OCI-LY1 (cell line): ENCODE measurements at regions not wholly inside any gene's neighbourhood (a gene's known extent, or its start where the extent isn't known, plus 50 kb on each side); places are given as distances from the start of the nearest gene placed in this dataset.

ENCODE experiments used
- H2AFZ ChIP-seq: fragments of 200-600 bp; sonication (generic), shearing (Covaris generic); 2 replicates; pipeline ENCODE4 v1.6.0; 2014; ENCODE audit warnings: antibody characterized with exemption, mild to moderate bottlenecking, low read length
- H3F3A ChIP-seq: fragments of 200-600 bp; sonication (generic), shearing (Covaris generic); 2 replicates; pipeline ENCODE4 v1.6.0; 2014; ENCODE audit warnings: mild to moderate bottlenecking, antibody characterized with exemption, low read length, moderate library complexity; ENCODE audit not compliant: insufficient read depth
- H3K27ac ChIP-seq: fragments of 200-600 bp; sonication (generic); 2 replicates; pipeline ENCODE4 v1.5.1; 2014; ENCODE audit warnings: low read length, mixed run types, mild to moderate bottlenecking, low read depth; ENCODE audit not compliant: poor library complexity, severe bottlenecking
- H3K27me3 ChIP-seq: fragments of 200-600 bp; sonication (generic); 2 replicates; pipeline ENCODE4 v1.6.0; 2014; ENCODE audit warnings: antibody characterized with exemption, mild to moderate bottlenecking, low read length, moderate library complexity; ENCODE audit not compliant: insufficient read depth
- H3K36me3 ChIP-seq: fragments of 200-600 bp; sonication (generic); 2 replicates; pipeline ENCODE4 v1.6.1; 2014; ENCODE audit warnings: mild to moderate bottlenecking, antibody characterized with exemption, low read length, moderate library complexity, mixed read lengths; ENCODE audit not compliant: insufficient read depth
- H3K4me1 ChIP-seq: fragments of 200-600 bp; sonication (generic); 2 replicates; pipeline ENCODE4 v1.5.1; 2014; ENCODE audit warnings: mild to moderate bottlenecking, low read length, moderate library complexity; ENCODE audit not compliant: insufficient read depth, severe bottlenecking
- H3K4me2 ChIP-seq: fragments of 200-600 bp; sonication (generic), shearing (Covaris generic); 2 replicates; pipeline ENCODE4 v1.6.1; 2014; ENCODE audit warnings: low read length
- H3K4me3 ChIP-seq: fragments of 200-600 bp; sonication (generic); 2 replicates; pipeline ENCODE4 v1.5.1; 2014; ENCODE audit warnings: low read length, low read depth, mild to moderate bottlenecking, mixed read lengths; ENCODE audit not compliant: poor library complexity, severe bottlenecking
- H3K79me2 ChIP-seq: fragments of 200-600 bp; shearing (Covaris generic); 2 replicates; pipeline ENCODE4 v1.6.1; 2016; ENCODE audit warnings: mixed run types, low read length, mixed read lengths; ENCODE audit not compliant: insufficient read depth
- H3K9ac ChIP-seq: fragments of 200-600 bp; sonication (generic), shearing (Covaris generic); 2 replicates; pipeline ENCODE4 v1.6.1; 2014; ENCODE audit warnings: mild to moderate bottlenecking, low read length, mixed read lengths
- H3K9me2 ChIP-seq: fragments of 200-600 bp; sonication (generic), shearing (Covaris generic); 2 replicates; pipeline ENCODE4 v1.6.1; 2014; ENCODE audit warnings: low read depth, mild to moderate bottlenecking, low read length, mixed read lengths
- H3K9me3 ChIP-seq: fragments of 200-600 bp; shearing (Covaris generic); 2 replicates; pipeline ENCODE4 v1.6.1; 2014; ENCODE audit warnings: low read length, mixed read lengths
- H4K20me1 ChIP-seq: fragments of 200-600 bp; sonication (generic), shearing (Covaris generic); 2 replicates; pipeline ENCODE4 v1.6.0; 2016; ENCODE audit warnings: mild to moderate bottlenecking, low read length; ENCODE audit not compliant: insufficient read depth
- EZH2 ChIP-seq: fragments of 200-600 bp; sonication (generic), shearing (Covaris generic); IDR thresholded peaks from 2 replicates; pipeline ENCODE4 v1.8.0; 2017; ENCODE audit warnings: borderline replicate concordance, mixed run types, mild to moderate bottlenecking, antibody characterized with exemption, low read length, moderate library complexity, mixed read lengths
- TF ChIP-seq, protein P1 (sequence below): fragments of 200-600 bp; sonication (generic), shearing (Covaris generic); IDR thresholded peaks from 2 replicates; pipeline ENCODE4 v1.5.1; 2017; ENCODE audit warnings: mild to moderate bottlenecking, antibody characterized with exemption, low read length, moderate library complexity, mixed read lengths

DNA sequence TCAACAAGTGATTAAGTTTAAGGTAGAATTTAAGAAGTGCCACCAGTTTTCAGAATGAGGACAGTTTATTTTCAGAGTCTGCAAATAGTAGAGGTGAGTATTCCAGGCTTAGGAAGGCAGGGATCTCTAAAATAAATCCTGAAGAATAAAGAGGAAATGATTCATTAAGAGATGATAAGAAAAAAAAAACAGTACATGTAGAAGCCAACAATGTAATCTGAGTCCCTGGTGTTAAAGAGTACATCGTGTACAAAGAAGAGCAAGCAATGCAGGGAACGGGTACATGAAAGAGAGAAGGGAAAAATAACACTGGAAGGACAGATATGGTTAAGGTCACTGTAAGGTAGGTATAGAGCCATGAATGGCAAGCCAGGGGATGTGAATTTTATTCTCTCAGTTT lies 95.2 kb upstream of the FOXG1 start:
- no peaks in the 10 kb centered on the region for H3K27me3 ChIP-seq
- no peaks in the 10 kb centered on the region for H3K9me3 ChIP-seq
- no peak overlapping the region for H3K9ac ChIP-seq
- H4K20me1 ChIP-seq, result no peaks in the 10 kb centered on the region
- no peaks in the 10 kb centered on the region for H3K36me3 ChIP-seq
- no peak for TF ChIP-seq EZH2
- TF ChIP-seq, protein P1, sequence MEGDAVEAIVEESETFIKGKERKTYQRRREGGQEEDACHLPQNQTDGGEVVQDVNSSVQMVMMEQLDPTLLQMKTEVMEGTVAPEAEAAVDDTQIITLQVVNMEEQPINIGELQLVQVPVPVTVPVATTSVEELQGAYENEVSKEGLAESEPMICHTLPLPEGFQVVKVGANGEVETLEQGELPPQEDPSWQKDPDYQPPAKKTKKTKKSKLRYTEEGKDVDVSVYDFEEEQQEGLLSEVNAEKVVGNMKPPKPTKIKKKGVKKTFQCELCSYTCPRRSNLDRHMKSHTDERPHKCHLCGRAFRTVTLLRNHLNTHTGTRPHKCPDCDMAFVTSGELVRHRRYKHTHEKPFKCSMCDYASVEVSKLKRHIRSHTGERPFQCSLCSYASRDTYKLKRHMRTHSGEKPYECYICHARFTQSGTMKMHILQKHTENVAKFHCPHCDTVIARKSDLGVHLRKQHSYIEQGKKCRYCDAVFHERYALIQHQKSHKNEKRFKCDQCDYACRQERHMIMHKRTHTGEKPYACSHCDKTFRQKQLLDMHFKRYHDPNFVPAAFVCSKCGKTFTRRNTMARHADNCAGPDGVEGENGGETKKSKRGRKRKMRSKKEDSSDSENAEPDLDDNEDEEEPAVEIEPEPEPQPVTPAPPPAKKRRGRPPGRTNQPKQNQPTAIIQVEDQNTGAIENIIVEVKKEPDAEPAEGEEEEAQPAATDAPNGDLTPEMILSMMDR, result no peak
- no peaks in the 10 kb centered on the region for H3K79me2 ChIP-seq
- no peaks in the 10 kb centered on the region for H3K4me1 ChIP-seq
- H3K27ac ChIP-seq, result no peak overlapping the region
- no peaks in the 10 kb centered on the region for H3K9me2 ChIP-seq
- H3F3A ChIP-seq, result no peaks in the 10 kb centered on the region
- no peak overlapping the region for H3K4me3 ChIP-seq
- no peak overlapping the region for H2AFZ ChIP-seq
- H3K4me2 ChIP-seq, result no peak overlapping the region

DNA sequence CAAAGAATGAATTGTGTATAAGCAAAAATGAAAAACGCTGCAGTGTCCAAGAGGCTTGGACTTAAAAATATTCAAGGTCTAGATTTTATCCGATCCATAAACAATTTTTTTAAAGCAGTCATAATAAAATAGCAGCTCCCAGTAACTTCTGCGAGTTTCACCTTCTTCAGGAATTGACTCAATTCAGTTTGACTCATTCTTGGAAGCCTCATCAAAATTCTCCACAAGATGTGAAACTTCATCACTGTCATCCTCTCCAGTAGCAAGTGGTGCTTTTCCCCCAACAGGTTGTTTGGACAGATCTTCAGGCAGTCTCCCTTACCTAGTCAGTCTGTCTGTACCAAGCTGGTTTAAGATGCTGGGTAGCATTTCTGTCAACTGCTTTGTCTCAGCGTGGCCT lies 93.5 kb upstream of the FOXG1 start:
- no peaks in the 10 kb centered on the region for H3K79me2 ChIP-seq
- no peak overlapping the region for H2AFZ ChIP-seq
- no peaks in the 10 kb centered on the region for H3K9me2 ChIP-seq
- no peak overlapping the region for H3K9ac ChIP-seq
- no peak overlapping the region for H3K4me2 ChIP-seq
- no peaks in the 10 kb centered on the region for H3K36me3 ChIP-seq
- H3K27ac ChIP-seq, result no peak overlapping the region
- no peaks in the 10 kb centered on the region for H3K4me1 ChIP-seq
- TF ChIP-seq, protein P1, result no peak
- TF ChIP-seq EZH2, result no peak
- no peak overlapping the region for H3K4me3 ChIP-seq
- no peaks in the 10 kb centered on the region for H3K27me3 ChIP-seq
- H3F3A ChIP-seq, result no peaks in the 10 kb centered on the region
- no peaks in the 10 kb centered on the region for H3K9me3 ChIP-seq
- H4K20me1 ChIP-seq, result no peaks in the 10 kb centered on the region

DNA sequence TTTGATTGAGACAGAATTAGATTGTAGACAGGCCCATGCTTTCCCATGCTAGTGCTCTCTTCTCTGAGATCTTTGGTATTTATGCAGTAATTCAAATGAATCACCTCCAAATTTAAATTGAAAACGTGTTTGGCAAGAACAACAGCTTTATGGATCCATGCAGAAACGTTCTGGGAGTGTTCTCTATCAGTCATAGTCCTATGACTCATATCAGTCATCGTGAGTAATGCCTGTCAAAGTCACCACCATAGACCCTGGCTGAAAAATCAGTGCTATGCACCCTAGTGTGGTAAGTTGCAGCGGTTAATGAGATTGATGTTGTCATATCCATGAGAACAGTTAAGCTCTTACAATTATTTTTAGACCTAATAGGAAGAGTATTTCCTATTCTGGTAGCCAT lies 90.1 kb upstream of the FOXG1 start:
- Histone ChIP-seq H3K36me3 (no peaks in the 10 kb centered on the region), H3K9me2 (no peaks in the 10 kb centered on the region), H3K4me1 (no peaks in the 10 kb centered on the region), H4K20me1 (no peaks in the 10 kb centered on the region), H3K9me3 (no peaks in the 10 kb centered on the region), H3K9ac (no peak overlapping the region), H3K4me3 (no peak overlapping the region), H3K27ac (no peak overlapping the region), H3K79me2 (no peaks in the 10 kb centered on the region), H2AFZ (no peak overlapping the region), H3K27me3 (no peaks in the 10 kb centered on the region), H3K4me2 (no peak overlapping the region), H3F3A (no peaks in the 10 kb centered on the region)
- TF ChIP-seq, protein P1, result no peak
- TF ChIP-seq EZH2, result no peak
